ENCODE measurements at regions not wholly inside any gene's neighbourhood (a gene's known extent, or its start where the extent isn't known, plus 50 kb on each side); places are given as distances from the start of the nearest gene placed in this dataset.
A peak's percentile ranks its signal among the peaks of the same experiment; 100 is the strongest.

DNA sequence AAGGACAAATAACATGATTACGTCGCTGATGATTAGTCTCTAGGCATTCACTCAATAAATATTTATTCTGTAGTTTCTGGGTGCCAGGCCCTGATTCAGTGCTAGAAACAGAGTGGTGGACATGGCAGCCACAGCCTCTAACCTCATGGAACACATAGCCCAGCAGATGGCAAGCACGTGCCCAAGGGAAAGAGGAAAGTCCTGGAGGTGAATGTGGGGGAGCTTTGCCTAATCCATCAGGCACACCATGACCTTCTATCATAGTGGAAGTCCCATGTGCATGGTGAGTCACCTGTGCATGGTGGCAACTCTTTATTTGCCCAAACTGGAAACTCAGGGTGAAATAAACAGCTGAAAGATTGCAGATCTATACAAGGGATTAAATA lies 143.0 kb upstream of the TNFAIP3 start:
- Histone ChIP-seq H3K27me3 (ENCODE audit: insufficient read depth in 3 of 3, low read length in 2 of 3) (no peaks in the 10 kb centered on the region), H3K27ac (no peak overlapping the region), H3K36me3 (ENCODE audit: insufficient read depth in 1 of 2, low read depth in 1 of 2) (no peaks in the 10 kb centered on the region), H3K4me3 (no peak overlapping the region), H3K4me1 (no peaks in the 10 kb centered on the region), H3K9me3 (no peaks in the 10 kb centered on the region)
- WGBS, 3 donors: 75 to 82% (median 81%) methylated on average over 3 of the region's 3 CpGs
- intact Hi-C loops (cut with DNase I): no loop called here
- DNase-seq: no peak
- TF ChIP-seq, protein P1, sequence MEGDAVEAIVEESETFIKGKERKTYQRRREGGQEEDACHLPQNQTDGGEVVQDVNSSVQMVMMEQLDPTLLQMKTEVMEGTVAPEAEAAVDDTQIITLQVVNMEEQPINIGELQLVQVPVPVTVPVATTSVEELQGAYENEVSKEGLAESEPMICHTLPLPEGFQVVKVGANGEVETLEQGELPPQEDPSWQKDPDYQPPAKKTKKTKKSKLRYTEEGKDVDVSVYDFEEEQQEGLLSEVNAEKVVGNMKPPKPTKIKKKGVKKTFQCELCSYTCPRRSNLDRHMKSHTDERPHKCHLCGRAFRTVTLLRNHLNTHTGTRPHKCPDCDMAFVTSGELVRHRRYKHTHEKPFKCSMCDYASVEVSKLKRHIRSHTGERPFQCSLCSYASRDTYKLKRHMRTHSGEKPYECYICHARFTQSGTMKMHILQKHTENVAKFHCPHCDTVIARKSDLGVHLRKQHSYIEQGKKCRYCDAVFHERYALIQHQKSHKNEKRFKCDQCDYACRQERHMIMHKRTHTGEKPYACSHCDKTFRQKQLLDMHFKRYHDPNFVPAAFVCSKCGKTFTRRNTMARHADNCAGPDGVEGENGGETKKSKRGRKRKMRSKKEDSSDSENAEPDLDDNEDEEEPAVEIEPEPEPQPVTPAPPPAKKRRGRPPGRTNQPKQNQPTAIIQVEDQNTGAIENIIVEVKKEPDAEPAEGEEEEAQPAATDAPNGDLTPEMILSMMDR (IDR thresholded peaks at IDR 0.05): no peak
- ATAC-seq: no peak

GRCh38 chr6:137724495-137725211 lies 142.4 kb upstream of the TNFAIP3 start:
- TF ChIP-seq, protein P1 (IDR thresholded peaks at IDR 0.05): no peak
- intact Hi-C loops (cut with DNase I): no loop called here
- Histone ChIP-seq H3K4me1 (no peaks in the 10 kb centered on the region), H3K9me3 (no peaks in the 10 kb centered on the region), H3K27me3 (ENCODE audit: insufficient read depth in 3 of 3, low read length in 2 of 3) (no peaks in the 10 kb centered on the region), H3K4me3 (no peak overlapping the region), H3K27ac (no peak overlapping the region), H3K36me3 (ENCODE audit: insufficient read depth in 1 of 2, low read depth in 1 of 2) (no peaks in the 10 kb centered on the region)
- ATAC-seq (peak in 3 of 4 donors; percentile 18 to 39 (median 29)), DNase-seq (peak; percentile 39 to 57)
- WGBS, 3 donors: 51 to 71% (median 54%) methylated on average over 10 of the region's 10 CpGs

DNA sequence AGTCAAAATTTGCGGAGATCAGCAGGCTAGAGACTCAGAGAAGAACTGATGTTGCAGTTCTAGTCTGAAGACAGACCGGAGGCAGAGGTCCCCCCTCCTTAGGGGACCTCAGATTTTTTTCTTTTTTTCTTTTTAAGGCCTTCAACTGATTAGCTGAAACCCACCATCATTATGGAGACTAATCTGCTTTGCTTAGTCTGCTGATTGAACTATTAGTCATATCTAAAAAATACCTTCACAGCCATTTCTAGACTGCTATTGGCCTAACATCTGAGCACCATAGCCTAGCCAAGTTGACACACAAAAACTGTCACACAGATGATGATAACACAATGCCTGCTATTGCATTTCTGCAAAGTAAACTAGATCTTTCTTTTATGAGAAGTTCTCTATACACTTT lies 141.1 kb upstream of the TNFAIP3 start:
- no peaks in the 10 kb centered on the region for H3K27me3 ChIP-seq (ENCODE audit: insufficient read depth in 3 of 3, low read length in 2 of 3)
- no peak for ATAC-seq
- intact Hi-C loops (cut with DNase I): no loop called here
- 92 to 95% (median 95%) methylated on average over 2 of the region's 2 CpGs for WGBS, 3 donors
- H3K36me3 ChIP-seq (ENCODE audit: insufficient read depth in 1 of 2, low read depth in 1 of 2): no peaks in the 10 kb centered on the region
- H3K9me3 ChIP-seq: no peaks in the 10 kb centered on the region
- TF ChIP-seq, protein P1 (IDR thresholded peaks at IDR 0.05): no peak
- DNase-seq: no peak
- no peak overlapping the region for H3K27ac ChIP-seq
- H3K4me1 ChIP-seq: no peaks in the 10 kb centered on the region
- no peak overlapping the region for H3K4me3 ChIP-seq

- no peaks in the 10 kb centered on the region for H3K9me3 ChIP-seq
- intact Hi-C loops (cut with DNase I): no loop called here
- ATAC-seq (no peak), DNase-seq (no peak)
- no peaks in the 10 kb centered on the region for H3K4me1 ChIP-seq
- TF ChIP-seq, protein P1 (IDR thresholded peaks at IDR 0.05): no peak
- no peaks in the 10 kb centered on the region for H3K27me3 ChIP-seq (ENCODE audit: insufficient read depth in 3 of 3, low read length in 2 of 3)
- no peaks in the 10 kb centered on the region for H3K36me3 ChIP-seq (ENCODE audit: insufficient read depth in 1 of 2, low read depth in 1 of 2)
- no peak overlapping the region for H3K4me3 ChIP-seq
- no peak overlapping the region for H3K27ac ChIP-seq
- WGBS, 3 donors: 88 to 96% (median 94%) methylated on average over 1 of the region's 1 CpG
Measured at GRCh38 chr6:137726582-137726981, 140.5 kb upstream of the TNFAIP3 start.

Measured in psoas muscle (tissue), 7 donors.